SJSA1 (cell line): ENCODE measurements at regions not wholly inside any gene's neighbourhood (a gene's known extent, or its start where the extent isn't known, plus 50 kb on each side); places are given as distances from the start of the nearest gene placed in this dataset.
"Not testable (repeated sequence)": the region's sequence is repeated elsewhere in the genome, so short reads cannot be mapped to it uniquely, and the experiment has no call there.

Experiments
- DNase-seq, 2 experiments: peaks; one replicate each; pipeline ENCODE4 v3.0.0-alpha.2; 2015 to 2020; ENCODE audit warnings: low spot score in 2 of 2, low read depth in 1 of 2
- H3K27ac ChIP-seq: fragments of 250-450 bp; sonication (Bioruptor Pico); 2 replicates; pipeline ENCODE4 v1.5.1; 2020; ENCODE audit warnings: mild to moderate bottlenecking, moderate library complexity
- H3K27me3 ChIP-seq: fragments of 250-450 bp; sonication (Bioruptor Pico); replicated peaks from 2 replicates; pipeline ENCODE4 v1.5.1; 2020; ENCODE audit warnings: mild to moderate bottlenecking, moderate library complexity
- H3K36me3 ChIP-seq: fragments of 250-450 bp; sonication (Bioruptor Pico); 2 replicates; pipeline ENCODE4 v1.5.1; 2020; ENCODE audit warnings: mild to moderate bottlenecking
- H3K4me1 ChIP-seq: fragments of 250-450 bp; sonication (Bioruptor Pico); replicated peaks from 2 replicates; pipeline ENCODE4 v1.6.1; 2021; ENCODE audit warnings: mild to moderate bottlenecking
- H3K4me3 ChIP-seq: fragments of 250-450 bp; sonication (Bioruptor Pico); 2 replicates; pipeline ENCODE4 v1.5.1; 2020; ENCODE audit warnings: mild to moderate bottlenecking
- H3K9me3 ChIP-seq: fragments of 250-450 bp; sonication (Bioruptor Pico); replicated peaks from 2 replicates; pipeline ENCODE4 v1.5.1; 2020; ENCODE audit warnings: mild to moderate bottlenecking

- not testable (repeated sequence) for H3K9me3 ChIP-seq, H3K27ac ChIP-seq, DNase-seq, H3K4me3 ChIP-seq, H3K36me3 ChIP-seq, H3K4me1 ChIP-seq, H3K27me3 ChIP-seq
These were observed 67.4 kb downstream of the MRPL57 start for GRCh38 chr13:21243898-21244184.

GRCh38 chr13:21246761-21247452 is 70.4 kb downstream of the MRPL57 start:
- DNase-seq = no peak
- H3K36me3 ChIP-seq = no peaks in the 10 kb centered on the region
- H3K9me3 ChIP-seq = no peaks in the 10 kb centered on the region

GRCh38 chr13:21256351-21256761 is 79.9 kb downstream of the MRPL57 start:
- H3K4me1 ChIP-seq = no peaks in the 10 kb centered on the region
- H3K4me3 ChIP-seq = no peak overlapping the region
- no peak for DNase-seq
- no peak overlapping the region for H3K27ac ChIP-seq
- no peaks in the 10 kb centered on the region for H3K9me3 ChIP-seq
- H3K27me3 ChIP-seq = no peaks in the 10 kb centered on the region
- H3K36me3 ChIP-seq = no peaks in the 10 kb centered on the region

More at GRCh38 chr13:21246761-21247452, 70.4 kb downstream of the MRPL57 start:
- Histone ChIP-seq H3K4me3 (no peak overlapping the region), H3K27ac (no peak overlapping the region), H3K4me1 (no peaks in the 10 kb centered on the region), H3K27me3 (no peaks in the 10 kb centered on the region)

GRCh38 chr13:21256891-21257290 is 80.4 kb downstream of the MRPL57 start:
- DNase-seq = no peak
- Histone ChIP-seq H3K27ac (no peak overlapping the region), H3K36me3 (no peaks in the 10 kb centered on the region), H3K9me3 (no peaks in the 10 kb centered on the region), H3K27me3 (no peaks in the 10 kb centered on the region), H3K4me1 (no peaks in the 10 kb centered on the region), H3K4me3 (no peak overlapping the region)

- no peaks in the 10 kb centered on the region for H3K9me3 ChIP-seq
- DNase-seq = no peak
- H3K27me3 ChIP-seq = no peaks in the 10 kb centered on the region
- H3K27ac ChIP-seq = no peak overlapping the region
- H3K4me3 ChIP-seq = no peak overlapping the region
- H3K36me3 ChIP-seq = no peaks in the 10 kb centered on the region
- H3K4me1 ChIP-seq = no peaks in the 10 kb centered on the region
These were observed 83.4 kb downstream of the MRPL57 start for GRCh38 chr13:21259571-21260455.

- H3K9me3 ChIP-seq, H3K4me3 ChIP-seq, DNase-seq, H3K36me3 ChIP-seq, H3K4me1 ChIP-seq, H3K27ac ChIP-seq, H3K27me3 ChIP-seq: not testable (repeated sequence)
These were observed 84.3 kb downstream of the MRPL57 start for GRCh38 chr13:21260561-21261290.

- not testable (repeated sequence) for H3K36me3 ChIP-seq, H3K27me3 ChIP-seq, H3K4me3 ChIP-seq, DNase-seq, H3K4me1 ChIP-seq, H3K27ac ChIP-seq, H3K9me3 ChIP-seq
These were observed 85.2 kb downstream of the MRPL57 start for GRCh38 chr13:21261487-21262216.

GRCh38 chr13:21263909-21264308 is 87.5 kb downstream of the MRPL57 start:
- DNase-seq, H3K36me3 ChIP-seq, H3K27ac ChIP-seq, H3K27me3 ChIP-seq, H3K9me3 ChIP-seq, H3K4me3 ChIP-seq, H3K4me1 ChIP-seq: not testable (repeated sequence)

- H3K27ac ChIP-seq, H3K36me3 ChIP-seq, H3K4me1 ChIP-seq, H3K9me3 ChIP-seq, H3K27me3 ChIP-seq, DNase-seq, H3K4me3 ChIP-seq: not testable (repeated sequence)
These were observed 92.0 kb downstream of the MRPL57 start for GRCh38 chr13:21268485-21268884.

GRCh38 chr13:21272439-21272838 is 96.0 kb downstream of the MRPL57 start:
- H3K27ac ChIP-seq, H3K9me3 ChIP-seq, H3K4me3 ChIP-seq, H3K36me3 ChIP-seq, H3K27me3 ChIP-seq, DNase-seq, H3K4me1 ChIP-seq: not testable (repeated sequence)

GRCh38 chr13:21274457-21274856 is 98.0 kb downstream of the MRPL57 start:
- not testable (repeated sequence) for H3K27ac ChIP-seq, DNase-seq, H3K36me3 ChIP-seq, H3K4me1 ChIP-seq, H3K4me3 ChIP-seq, H3K9me3 ChIP-seq, H3K27me3 ChIP-seq

- Histone ChIP-seq H3K9me3 (no peaks in the 10 kb centered on the region), H3K27ac (no peak overlapping the region), H3K36me3 (no peaks in the 10 kb centered on the region), H3K27me3 (no peaks in the 10 kb centered on the region), H3K4me1 (no peaks in the 10 kb centered on the region), H3K4me3 (no peak overlapping the region)
- no peak for DNase-seq
These were observed 105.6 kb downstream of the MRPL57 start for GRCh38 chr13:21282065-21282464.

- H3K9me3 ChIP-seq = no peaks in the 10 kb centered on the region
- H3K4me1 ChIP-seq = no peaks in the 10 kb centered on the region
- H3K36me3 ChIP-seq = no peaks in the 10 kb centered on the region
- no peak overlapping the region for H3K4me3 ChIP-seq
- no peak overlapping the region for H3K27ac ChIP-seq
- H3K27me3 ChIP-seq = no peaks in the 10 kb centered on the region
- DNase-seq = no peak
These were observed 111.0 kb downstream of the MRPL57 start for GRCh38 chr13:21287331-21287907.
